ENCODE measurements at regions not wholly inside any gene's neighbourhood (a gene's known extent, or its start where the extent isn't known, plus 50 kb on each side); places are given as distances from the start of the nearest gene placed in this dataset.

- TF ChIP-seq EZH2phosphoT487 (IDR thresholded peaks at IDR 0.05; ENCODE audit: borderline replicate concordance, low read length) (no peak), EZH2 (IDR thresholded peaks at IDR 0.05; ENCODE audit: low read length, unreplicated experiment) (no peak)
- TF ChIP-seq, protein P1, sequence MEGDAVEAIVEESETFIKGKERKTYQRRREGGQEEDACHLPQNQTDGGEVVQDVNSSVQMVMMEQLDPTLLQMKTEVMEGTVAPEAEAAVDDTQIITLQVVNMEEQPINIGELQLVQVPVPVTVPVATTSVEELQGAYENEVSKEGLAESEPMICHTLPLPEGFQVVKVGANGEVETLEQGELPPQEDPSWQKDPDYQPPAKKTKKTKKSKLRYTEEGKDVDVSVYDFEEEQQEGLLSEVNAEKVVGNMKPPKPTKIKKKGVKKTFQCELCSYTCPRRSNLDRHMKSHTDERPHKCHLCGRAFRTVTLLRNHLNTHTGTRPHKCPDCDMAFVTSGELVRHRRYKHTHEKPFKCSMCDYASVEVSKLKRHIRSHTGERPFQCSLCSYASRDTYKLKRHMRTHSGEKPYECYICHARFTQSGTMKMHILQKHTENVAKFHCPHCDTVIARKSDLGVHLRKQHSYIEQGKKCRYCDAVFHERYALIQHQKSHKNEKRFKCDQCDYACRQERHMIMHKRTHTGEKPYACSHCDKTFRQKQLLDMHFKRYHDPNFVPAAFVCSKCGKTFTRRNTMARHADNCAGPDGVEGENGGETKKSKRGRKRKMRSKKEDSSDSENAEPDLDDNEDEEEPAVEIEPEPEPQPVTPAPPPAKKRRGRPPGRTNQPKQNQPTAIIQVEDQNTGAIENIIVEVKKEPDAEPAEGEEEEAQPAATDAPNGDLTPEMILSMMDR (conservative IDR thresholded peaks at IDR 0.05; ENCODE audit: low read depth, low read length): no peak
Observed at GRCh38 chr9:38164659-38165221, 95.7 kb upstream of the SHB start.

All from PC-3 (cell line).